Hepatocyte (in vitro differentiated cells): ENCODE measurements at regions not wholly inside any gene's neighbourhood (a gene's known extent, or its start where the extent isn't known, plus 50 kb on each side); places are given as distances from the start of the nearest gene placed in this dataset.
"Not testable (repeated sequence)": the region's sequence is repeated elsewhere in the genome, so short reads cannot be mapped to it uniquely, and the experiment has no call there.

Experiments
- DNase-seq: peaks from one replicate; pipeline ENCODE4 v3.0.0-alpha.2; 2016; ENCODE audit warnings: low spot score
- H2AFZ ChIP-seq: fragments of 200-600 bp; sonication (generic); 2 replicates; pipeline ENCODE4 v1.6.0; 2016; ENCODE audit warnings: antibody characterized with exemption, mild to moderate bottlenecking
- H3K27ac ChIP-seq: fragments of 200-600 bp; sonication (generic); 2 replicates; pipeline ENCODE4 v1.5.1; 2016; ENCODE audit warnings: mild to moderate bottlenecking
- H3K27me3 ChIP-seq: fragments of 200-600 bp; sonication (generic); 2 replicates; pipeline ENCODE4 v1.6.1; 2016
- H3K36me3 ChIP-seq: fragments of 200-600 bp; sonication (generic); replicated peaks from 2 replicates; pipeline ENCODE4 v1.5.1; 2016; ENCODE audit warnings: low read depth; ENCODE audit not compliant: insufficient read depth
- H3K4me1 ChIP-seq: fragments of 200-600 bp; sonication (generic); 2 replicates; pipeline ENCODE4 v1.5.1; 2016; ENCODE audit warnings: mild to moderate bottlenecking, moderate library complexity; ENCODE audit not compliant: insufficient read depth
- H3K4me2 ChIP-seq: fragments of 200-600 bp; sonication (generic); 2 replicates; pipeline ENCODE4 v1.6.0; 2016
- H3K4me3 ChIP-seq: fragments of 200-600 bp; sonication (generic); 2 replicates; pipeline ENCODE4 v1.5.1; 2016; ENCODE audit warnings: mild to moderate bottlenecking
- H3K79me2 ChIP-seq: fragments of 200-600 bp; sonication (generic); 2 replicates; pipeline ENCODE4 v1.6.0; 2017; ENCODE audit warnings: mild to moderate bottlenecking
- H3K9me2 ChIP-seq: fragments of 200-600 bp; sonication (generic); replicated peaks from 2 replicates; pipeline ENCODE4 v1.6.0; 2017; ENCODE audit warnings: mild to moderate bottlenecking; ENCODE audit not compliant: insufficient read depth
- H3K9me3 ChIP-seq: fragments of 200-600 bp; sonication (generic); 2 replicates; pipeline ENCODE4 v1.5.1; 2016; ENCODE audit warnings: low read depth, mild to moderate bottlenecking
- H4K20me1 ChIP-seq: fragments of 200-600 bp; sonication (generic); 2 replicates; pipeline ENCODE4 v1.6.0; 2016; ENCODE audit warnings: mild to moderate bottlenecking; ENCODE audit not compliant: insufficient read depth, poor library complexity, severe bottlenecking
- EZH2 ChIP-seq: fragments of 200-600 bp; sonication (generic); IDR thresholded peaks from 2 replicates; pipeline ENCODE4 v1.6.1; 2016; ENCODE audit warnings: antibody characterized with exemption, mild to moderate bottlenecking, borderline replicate concordance
- EZH2phosphoT487 ChIP-seq: fragments of 200-600 bp; sonication (generic); IDR thresholded peaks from one replicate; pipeline ENCODE4 v1.6.1; 2018; ENCODE audit warnings: antibody characterized with exemption, mild to moderate bottlenecking, low read depth, moderate library complexity; ENCODE audit not compliant: unreplicated experiment, severe bottlenecking
- WGBS: methylation state at CpG from one replicate; pipeline ENCODE4 v1.1.6; 2016; ENCODE audit warnings: low lambda C conversion rate; ENCODE audit errors: missing lambda C conversion rate; 5-methylcytosine and 5-hydroxymethylcytosine counted together
- TF ChIP-seq, protein P1 (sequence below): fragments of 200-600 bp; sonication (generic); IDR thresholded peaks from 2 replicates; pipeline ENCODE4 v1.5.1; 2016; ENCODE audit warnings: antibody characterized with exemption, mild to moderate bottlenecking; ENCODE audit not compliant: poor library complexity

DNA sequence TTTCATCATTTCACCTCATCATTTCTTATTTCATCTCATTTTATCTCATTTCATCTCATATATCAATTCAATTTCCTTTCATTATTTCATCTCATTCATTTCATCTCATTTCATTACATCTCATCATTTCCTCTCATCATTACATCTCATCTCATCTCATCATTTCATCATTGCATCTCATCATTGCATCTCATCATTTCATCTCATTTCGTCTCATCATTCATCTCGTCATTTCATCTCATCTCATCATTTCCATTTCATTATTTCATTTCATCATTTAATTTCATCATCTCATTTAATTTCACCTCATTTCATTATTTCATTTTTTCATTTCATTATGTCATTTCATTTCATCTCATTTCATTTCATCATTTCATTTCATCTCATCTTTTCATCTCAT, 168.5 kb upstream of the FAM72C start:
- not testable (repeated sequence) for H3K36me3 ChIP-seq, H4K20me1 ChIP-seq, H3K4me1 ChIP-seq, H3K4me3 ChIP-seq, H3K9me3 ChIP-seq, H3K9me2 ChIP-seq, H2AFZ ChIP-seq, H3K4me2 ChIP-seq, H3K79me2 ChIP-seq, DNase-seq, H3K27ac ChIP-seq, H3K27me3 ChIP-seq
- 73% methylated on average over 2 of the region's 2 CpGs for WGBS

DNA sequence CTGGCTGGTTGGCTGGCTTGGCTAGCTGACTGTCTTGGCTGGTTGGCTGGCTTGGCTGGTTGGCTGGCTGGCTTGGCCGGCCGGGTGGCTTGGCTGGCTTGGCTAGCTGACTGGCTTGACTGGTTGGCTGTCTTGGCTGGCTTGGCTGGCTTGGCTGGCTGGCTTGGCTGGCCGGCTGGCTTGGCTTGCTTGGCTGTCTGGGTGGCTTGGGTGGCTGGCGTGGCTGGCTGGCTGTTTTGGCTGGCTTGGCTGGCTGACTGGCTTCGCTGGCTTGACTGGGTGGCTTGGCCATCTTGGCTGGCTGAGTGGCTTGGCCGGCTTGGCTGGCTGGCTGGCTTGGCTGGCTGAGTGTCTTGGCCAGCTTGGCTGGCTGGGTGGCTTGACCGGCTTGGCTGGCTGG, 133.2 kb upstream of the FAM72C start:
- not testable (repeated sequence) for H3K4me1 ChIP-seq, H3K79me2 ChIP-seq, H3K27ac ChIP-seq, H3K36me3 ChIP-seq, H3K4me3 ChIP-seq, DNase-seq, H3K4me2 ChIP-seq, H3K9me2 ChIP-seq, H2AFZ ChIP-seq, H4K20me1 ChIP-seq, H3K27me3 ChIP-seq, H3K9me3 ChIP-seq
- 68% methylated on average over 4 of the region's 7 CpGs for WGBS

DNA sequence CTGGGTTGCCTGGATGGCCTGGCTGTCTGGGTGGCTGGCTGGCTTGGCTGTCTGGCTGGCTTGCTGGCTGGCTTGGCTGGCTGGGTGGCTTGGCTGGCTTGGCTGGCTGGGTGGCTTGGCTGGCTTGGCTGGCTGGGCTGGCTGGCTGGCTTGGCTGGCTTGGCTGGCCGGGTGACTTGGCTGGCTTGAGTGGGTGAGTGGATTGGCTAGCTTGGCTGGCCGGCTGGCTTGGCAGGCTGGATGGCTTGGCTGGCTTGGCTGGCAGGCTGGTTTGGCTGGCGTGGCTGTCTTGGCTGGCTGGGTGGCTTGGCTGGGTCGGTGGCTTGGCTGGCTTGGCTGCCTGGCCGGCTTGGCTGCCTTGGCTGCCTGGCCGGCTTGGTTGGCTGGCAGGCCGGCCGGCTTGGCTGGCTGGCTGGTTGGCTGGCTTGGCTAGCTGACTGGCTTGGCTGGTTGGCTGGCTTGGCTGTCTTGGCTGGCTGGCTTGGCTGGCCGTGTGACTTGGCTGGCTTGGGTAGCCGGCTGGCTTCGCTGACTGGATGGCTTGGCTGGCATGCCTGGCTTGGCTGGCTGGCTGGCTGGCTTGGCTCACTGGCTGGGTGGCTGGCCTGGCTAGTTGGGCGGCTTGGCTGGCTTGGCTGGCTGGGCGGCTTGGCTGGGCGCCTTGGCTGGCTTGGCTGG, 132.4 kb upstream of the FAM72C start:
- H3K36me3 ChIP-seq = not testable (repeated sequence)
- 91% methylated on average over 14 of the region's 14 CpGs for WGBS

DNA sequence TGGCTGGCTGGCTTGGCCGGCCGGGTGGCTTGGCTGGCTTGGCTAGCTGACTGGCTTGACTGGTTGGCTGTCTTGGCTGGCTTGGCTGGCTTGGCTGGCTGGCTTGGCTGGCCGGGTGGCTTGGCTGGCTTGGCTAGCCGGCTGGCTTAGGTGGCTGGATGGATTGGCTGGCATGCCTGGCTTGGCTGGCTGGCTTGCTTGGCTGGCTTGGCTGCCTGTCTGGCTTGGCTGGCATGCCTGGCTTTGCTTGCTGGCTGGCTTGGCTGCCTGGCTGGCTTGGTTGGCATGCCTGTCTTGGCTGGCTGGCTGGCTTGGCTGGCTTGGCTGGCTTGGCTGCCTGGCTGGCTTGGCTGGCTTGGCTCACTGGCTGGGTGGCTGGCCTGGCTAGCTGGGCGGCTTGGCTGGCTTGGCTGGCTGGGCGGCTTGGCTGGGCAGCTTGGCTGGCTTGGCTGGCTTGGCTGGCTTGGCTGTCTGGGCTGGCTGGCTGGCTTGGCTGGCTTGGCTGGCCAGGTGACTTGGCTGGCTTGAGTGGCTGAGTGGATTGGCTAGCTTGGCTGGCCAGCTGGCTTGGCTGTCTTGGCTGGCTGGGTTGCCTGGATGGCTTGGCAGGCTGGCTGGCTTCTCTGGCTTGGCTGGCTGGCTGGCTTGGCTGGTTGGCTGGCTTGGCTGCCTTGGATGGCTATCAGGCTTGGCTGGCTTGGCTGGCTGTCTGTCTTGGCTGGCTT, 131.5 kb upstream of the FAM72C start:
- not testable (repeated sequence) for H3K4me1 ChIP-seq, H3K27ac ChIP-seq, H2AFZ ChIP-seq, H3K27me3 ChIP-seq, H3K4me3 ChIP-seq, H4K20me1 ChIP-seq, H3K4me2 ChIP-seq, H3K9me2 ChIP-seq, H3K36me3 ChIP-seq, H3K9me3 ChIP-seq, H3K79me2 ChIP-seq
- WGBS = 91% methylated on average over 6 of the region's 6 CpGs
- DNase-seq = peak; percentile 34

More for the DNA sequence above, 132.4 kb upstream of the FAM72C start:
- not testable (repeated sequence) for H3K79me2 ChIP-seq, H3K27ac ChIP-seq, H3K4me1 ChIP-seq, H3K4me2 ChIP-seq, H3K9me2 ChIP-seq, H3K4me3 ChIP-seq, H3K9me3 ChIP-seq, H2AFZ ChIP-seq, H3K27me3 ChIP-seq, H4K20me1 ChIP-seq
- peak; percentile 66 for DNase-seq

DNA sequence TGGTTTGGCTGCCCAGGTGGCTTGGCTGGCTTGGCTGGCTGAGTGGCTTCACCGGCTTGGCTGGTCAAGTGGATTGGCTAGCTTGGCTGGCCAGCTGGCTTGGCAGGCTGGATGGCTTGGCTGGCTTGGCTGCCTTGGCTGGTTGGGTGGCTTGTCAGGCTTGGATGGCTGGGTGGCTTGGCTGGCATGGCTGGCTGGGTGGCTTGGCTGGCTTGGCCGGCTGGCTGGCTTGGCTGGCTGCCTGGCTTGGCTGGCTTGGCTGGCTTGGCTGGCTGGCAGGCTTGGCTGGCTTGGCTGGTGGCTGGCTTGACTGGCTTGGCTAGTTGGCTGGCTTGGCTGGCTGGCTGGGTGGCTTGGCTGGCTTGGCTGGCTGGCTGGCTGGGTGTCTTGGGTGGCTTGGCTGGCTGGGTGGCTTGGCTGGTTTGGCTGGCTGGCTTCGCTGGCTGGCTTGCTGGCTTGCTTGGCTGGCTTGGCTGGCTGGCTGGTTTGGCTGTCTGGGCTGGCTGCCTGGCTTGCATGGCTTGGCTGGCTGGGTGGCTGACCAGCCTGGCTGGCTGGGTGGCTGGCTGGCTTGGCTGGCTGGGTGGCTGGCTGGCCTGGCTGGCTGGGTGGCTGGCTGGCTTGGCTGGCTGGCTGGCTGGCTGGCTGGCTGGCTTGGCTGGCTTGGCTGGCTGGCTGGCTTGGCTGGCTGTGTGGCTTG, 130.4 kb upstream of the FAM72C start:
- H3K9me3 ChIP-seq, H3K9me2 ChIP-seq, DNase-seq, H3K27ac ChIP-seq, H3K79me2 ChIP-seq, H2AFZ ChIP-seq, H3K4me1 ChIP-seq, H3K36me3 ChIP-seq, H3K27me3 ChIP-seq, H4K20me1 ChIP-seq, H3K4me2 ChIP-seq, H3K4me3 ChIP-seq: not testable (repeated sequence)
- 76% methylated on average over 3 of the region's 3 CpGs for WGBS

DNA sequence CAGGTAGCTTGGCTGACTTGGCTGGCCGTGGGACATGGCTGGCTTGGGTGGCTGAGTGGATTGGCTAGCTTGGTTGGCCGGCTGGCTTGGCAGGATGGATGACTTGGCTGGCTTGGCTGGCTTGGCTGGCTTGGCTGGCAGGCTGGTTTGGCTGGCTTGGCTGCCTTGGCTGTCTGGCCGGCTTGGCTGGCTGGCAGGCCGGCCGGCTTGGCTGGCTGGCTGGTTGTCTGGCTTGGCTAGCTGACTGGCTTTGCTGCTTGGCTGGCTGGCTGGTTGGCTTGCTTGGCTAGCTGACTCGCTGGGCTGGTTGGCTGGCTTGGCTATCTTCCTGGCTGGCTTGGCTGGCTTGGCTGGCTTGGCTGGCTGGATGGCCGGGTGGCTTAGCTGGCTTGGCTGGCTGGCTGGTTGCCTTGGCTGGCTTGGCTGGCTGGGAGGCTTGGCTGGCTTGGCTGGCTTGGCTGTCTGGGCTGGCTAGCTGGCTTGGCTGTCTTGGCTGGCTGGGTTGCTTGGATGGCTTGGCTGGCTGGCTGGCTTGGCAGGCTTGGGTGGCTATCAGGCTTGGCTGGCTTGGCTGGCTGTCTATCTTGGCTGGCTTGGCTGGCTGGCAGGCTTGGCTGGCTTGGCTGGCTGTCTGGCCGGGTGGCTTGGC, 129.7 kb upstream of the FAM72C start:
- peak; percentile 16 for DNase-seq
- Histone ChIP-seq H3K27ac (no peak overlapping the region), H3K9me3 (no peaks in the 10 kb centered on the region), H3K4me2 (no peak overlapping the region), H3K4me3 (no peak overlapping the region), H3K9me2 (no peaks in the 10 kb centered on the region), H3K27me3 (no peaks in the 10 kb centered on the region), H3K4me1 (no peaks in the 10 kb centered on the region), H3K36me3 (no peaks in the 10 kb centered on the region), H3K79me2 (no peaks in the 10 kb centered on the region), H4K20me1 (no peaks in the 10 kb centered on the region), H2AFZ (no peak overlapping the region)
- no peak for TF ChIP-seq EZH2
- TF ChIP-seq, protein P1, sequence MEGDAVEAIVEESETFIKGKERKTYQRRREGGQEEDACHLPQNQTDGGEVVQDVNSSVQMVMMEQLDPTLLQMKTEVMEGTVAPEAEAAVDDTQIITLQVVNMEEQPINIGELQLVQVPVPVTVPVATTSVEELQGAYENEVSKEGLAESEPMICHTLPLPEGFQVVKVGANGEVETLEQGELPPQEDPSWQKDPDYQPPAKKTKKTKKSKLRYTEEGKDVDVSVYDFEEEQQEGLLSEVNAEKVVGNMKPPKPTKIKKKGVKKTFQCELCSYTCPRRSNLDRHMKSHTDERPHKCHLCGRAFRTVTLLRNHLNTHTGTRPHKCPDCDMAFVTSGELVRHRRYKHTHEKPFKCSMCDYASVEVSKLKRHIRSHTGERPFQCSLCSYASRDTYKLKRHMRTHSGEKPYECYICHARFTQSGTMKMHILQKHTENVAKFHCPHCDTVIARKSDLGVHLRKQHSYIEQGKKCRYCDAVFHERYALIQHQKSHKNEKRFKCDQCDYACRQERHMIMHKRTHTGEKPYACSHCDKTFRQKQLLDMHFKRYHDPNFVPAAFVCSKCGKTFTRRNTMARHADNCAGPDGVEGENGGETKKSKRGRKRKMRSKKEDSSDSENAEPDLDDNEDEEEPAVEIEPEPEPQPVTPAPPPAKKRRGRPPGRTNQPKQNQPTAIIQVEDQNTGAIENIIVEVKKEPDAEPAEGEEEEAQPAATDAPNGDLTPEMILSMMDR = no peak
- no peak for TF ChIP-seq EZH2phosphoT487
- WGBS = 82% methylated on average over 8 of the region's 8 CpGs
